ENCODE measurements at regions not wholly inside any gene's neighbourhood (a gene's known extent, or its start where the extent isn't known, plus 50 kb on each side); places are given as distances from the start of the nearest gene placed in this dataset.

GRCh38 chrX:80576267-80576666, 156.0 kb downstream of the TENT5D start:
- TF ChIP-seq CTCF (IDR thresholded peaks at IDR 0.05 in 2 of 3, conservative IDR thresholded peaks at IDR 0.05 in 1 of 3; ENCODE audit: borderline replicate concordance in 1 of 3, insufficient read depth in 1 of 3, low read depth in 2 of 3, low read length in 2 of 3) (no peak), POLR2A (IDR thresholded peaks at IDR 0.05; ENCODE audit: borderline replicate concordance, extremely low read depth, insufficient read depth, insufficient read length) (no peak), SIN3A (IDR thresholded peaks at IDR 0.05; ENCODE audit: low read depth) (no peak), ELF1 (IDR thresholded peaks at IDR 0.05; ENCODE audit: borderline replicate concordance, low read depth) (no peak), EZH2 (IDR thresholded peaks at IDR 0.05) (no peak), ZNF274 (IDR thresholded peaks at IDR 0.05; ENCODE audit: low read depth, low read length) (no peak), ZFX (IDR thresholded peaks at IDR 0.05) (no peak), MAX (IDR thresholded peaks at IDR 0.05) (no peak), YY1 (IDR thresholded peaks at IDR 0.05; ENCODE audit: extremely low read depth, insufficient replicate concordance, low read depth, low read length) (no peak), CEBPB (IDR thresholded peaks at IDR 0.05; ENCODE audit: low read depth) (no peak)
